ENCODE measurements at regions not wholly inside any gene's neighbourhood (a gene's known extent, or its start where the extent isn't known, plus 50 kb on each side); places are given as distances from the start of the nearest gene placed in this dataset.

GRCh38 chr2:35820391-35820790 lies 535.2 kb upstream of the CRIM1 start:
- TF ChIP-seq, protein P1, sequence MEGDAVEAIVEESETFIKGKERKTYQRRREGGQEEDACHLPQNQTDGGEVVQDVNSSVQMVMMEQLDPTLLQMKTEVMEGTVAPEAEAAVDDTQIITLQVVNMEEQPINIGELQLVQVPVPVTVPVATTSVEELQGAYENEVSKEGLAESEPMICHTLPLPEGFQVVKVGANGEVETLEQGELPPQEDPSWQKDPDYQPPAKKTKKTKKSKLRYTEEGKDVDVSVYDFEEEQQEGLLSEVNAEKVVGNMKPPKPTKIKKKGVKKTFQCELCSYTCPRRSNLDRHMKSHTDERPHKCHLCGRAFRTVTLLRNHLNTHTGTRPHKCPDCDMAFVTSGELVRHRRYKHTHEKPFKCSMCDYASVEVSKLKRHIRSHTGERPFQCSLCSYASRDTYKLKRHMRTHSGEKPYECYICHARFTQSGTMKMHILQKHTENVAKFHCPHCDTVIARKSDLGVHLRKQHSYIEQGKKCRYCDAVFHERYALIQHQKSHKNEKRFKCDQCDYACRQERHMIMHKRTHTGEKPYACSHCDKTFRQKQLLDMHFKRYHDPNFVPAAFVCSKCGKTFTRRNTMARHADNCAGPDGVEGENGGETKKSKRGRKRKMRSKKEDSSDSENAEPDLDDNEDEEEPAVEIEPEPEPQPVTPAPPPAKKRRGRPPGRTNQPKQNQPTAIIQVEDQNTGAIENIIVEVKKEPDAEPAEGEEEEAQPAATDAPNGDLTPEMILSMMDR (conservative IDR thresholded peaks at IDR 0.05) = no peak
- TF ChIP-seq EZH2 (IDR thresholded peaks at IDR 0.05; ENCODE audit: low read depth) = no peak

Data from PC-9 (cell line).